ENCODE measurements at regions not wholly inside any gene's neighbourhood (a gene's known extent, or its start where the extent isn't known, plus 50 kb on each side); places are given as distances from the start of the nearest gene placed in this dataset.
"Not testable (repeated sequence)": the region's sequence is repeated elsewhere in the genome, so short reads cannot be mapped to it uniquely, and the experiment has no call there.

DNA sequence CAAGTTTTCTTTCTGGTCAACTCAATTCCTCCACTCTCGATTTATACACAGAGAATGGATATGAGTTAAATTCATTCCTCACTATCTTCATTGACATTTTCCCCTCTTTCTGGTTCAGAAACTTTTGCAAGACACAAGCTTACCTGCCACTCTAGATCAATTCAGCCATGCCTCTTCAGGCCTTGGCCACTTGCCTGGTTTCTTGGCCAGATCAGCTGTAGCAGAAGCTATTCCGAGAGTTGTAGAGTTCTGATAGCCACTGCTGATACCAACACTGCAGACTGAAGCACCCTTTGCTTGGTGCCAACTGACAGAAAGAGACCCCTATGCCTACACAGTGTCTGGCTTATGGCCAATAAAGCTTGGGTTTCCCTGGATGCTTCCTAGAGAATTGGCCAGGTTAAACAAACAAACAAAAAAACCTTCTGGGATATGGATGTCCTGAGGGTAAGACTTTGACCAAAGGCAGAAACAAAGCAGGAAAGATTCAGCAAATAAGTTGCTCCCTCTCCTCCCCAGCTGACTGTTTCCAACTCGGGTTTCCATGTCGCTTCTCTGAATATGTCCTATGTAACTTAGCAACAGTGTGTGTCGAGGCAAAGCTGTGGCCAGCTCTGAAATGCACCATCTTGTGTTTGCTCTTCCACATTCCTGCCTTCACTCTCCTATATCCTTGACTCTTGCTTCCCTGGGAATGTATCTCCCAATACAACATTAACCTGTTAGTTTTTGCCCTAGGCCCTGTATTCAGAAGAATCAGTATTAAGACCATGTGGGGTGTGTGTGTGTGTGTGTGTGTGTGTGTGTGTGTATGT, 521.6 kb downstream of the EPHA3 start:
- no peak for ATAC-seq

DNA sequence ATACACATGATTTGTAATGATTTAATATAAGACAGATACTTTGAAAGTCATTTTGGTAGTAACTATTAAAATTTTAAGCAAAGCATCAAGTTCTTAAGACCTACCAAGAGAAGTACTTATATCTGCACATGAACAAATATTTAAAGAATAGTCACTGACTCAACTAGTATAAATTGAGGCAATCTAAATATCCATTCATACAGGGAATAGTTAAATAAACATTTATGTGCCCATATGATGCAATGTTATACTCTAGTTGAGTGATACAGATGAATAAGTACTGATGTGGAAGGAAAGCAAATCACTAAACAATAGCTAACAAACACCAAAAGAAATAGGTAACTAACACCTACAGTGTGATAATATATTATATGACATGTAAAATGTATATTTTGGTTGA, 527.7 kb downstream of the EPHA3 start:
- no peak for ATAC-seq

DNA sequence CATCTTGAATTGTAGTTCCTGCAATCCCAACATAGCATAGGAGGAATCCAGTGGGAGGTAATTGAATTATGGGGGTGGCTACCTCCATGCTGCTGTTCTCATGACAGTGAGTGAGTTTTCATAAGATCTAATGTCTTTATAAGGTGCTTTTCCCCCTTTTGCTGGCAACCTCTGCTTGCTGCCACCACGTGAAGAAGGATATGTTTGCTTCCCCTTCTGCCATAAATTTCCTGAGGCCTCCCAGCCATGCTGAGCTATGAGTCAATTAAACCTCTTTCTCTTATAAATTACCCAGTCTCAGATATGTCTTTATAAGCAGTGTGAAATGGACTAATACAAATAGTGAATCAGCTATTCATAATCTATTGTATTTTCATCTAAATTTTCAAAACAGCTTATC, 537.3 kb downstream of the EPHA3 start:
- no peak for ATAC-seq

DNA sequence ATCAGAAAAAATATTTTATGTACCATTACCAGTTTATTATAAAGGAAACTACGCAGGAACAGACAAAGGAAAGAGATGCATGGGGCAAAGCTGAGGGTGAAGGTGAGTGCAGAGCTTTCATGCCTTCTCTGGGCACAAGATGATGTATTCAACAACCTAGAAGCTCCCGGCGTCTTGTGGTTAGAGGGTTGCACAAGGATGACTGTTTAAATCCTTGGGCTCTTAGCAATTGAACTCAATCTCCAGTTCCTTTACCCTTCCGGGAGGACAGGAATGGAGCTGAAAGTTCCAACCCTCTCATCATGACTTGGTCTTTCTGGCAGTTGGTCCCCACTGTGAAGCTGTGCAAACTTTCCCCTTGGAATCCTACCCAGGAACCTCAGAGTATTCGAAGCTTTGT, 542.0 kb downstream of the EPHA3 start:
- no peak for ATAC-seq

DNA sequence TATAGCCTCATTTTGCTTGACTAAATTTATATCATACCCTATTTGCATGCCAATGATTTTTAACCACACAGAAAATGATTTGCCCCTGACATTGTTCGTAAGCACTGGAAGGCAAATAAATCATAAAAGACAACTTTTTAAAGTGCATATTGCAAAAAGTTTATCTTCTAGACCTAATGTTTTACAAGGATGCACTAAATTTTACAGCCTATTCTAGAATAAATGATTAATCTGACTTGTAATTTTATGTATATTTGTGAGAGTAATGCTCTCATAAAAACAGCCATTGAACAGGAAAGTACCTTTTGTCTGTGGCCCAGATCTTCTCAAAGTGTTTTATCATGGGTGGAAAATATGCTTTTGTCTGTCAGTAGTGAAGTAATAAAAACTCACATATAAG, 546.6 kb downstream of the EPHA3 start:
- ATAC-seq = no peak

DNA sequence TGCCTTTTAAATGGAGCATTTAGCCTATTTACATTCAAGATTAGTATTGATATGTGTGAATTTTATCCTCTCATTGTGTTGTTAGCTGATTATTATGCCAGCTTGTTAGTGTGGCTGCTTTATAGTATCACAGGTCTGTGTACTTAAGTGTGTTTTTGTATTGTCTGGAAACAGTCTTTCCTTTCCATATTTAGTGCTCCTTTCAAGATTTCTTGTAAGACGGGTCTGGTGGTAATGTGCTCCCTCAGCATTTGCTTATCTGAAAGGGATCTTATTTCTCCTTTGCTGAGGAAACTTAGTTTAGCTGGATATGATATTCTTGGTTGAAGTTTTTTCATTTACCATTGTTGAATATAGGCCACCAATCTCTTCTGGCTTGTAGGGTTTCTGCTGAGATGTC, 549.0 kb downstream of the EPHA3 start:
- no peak for ATAC-seq

DNA sequence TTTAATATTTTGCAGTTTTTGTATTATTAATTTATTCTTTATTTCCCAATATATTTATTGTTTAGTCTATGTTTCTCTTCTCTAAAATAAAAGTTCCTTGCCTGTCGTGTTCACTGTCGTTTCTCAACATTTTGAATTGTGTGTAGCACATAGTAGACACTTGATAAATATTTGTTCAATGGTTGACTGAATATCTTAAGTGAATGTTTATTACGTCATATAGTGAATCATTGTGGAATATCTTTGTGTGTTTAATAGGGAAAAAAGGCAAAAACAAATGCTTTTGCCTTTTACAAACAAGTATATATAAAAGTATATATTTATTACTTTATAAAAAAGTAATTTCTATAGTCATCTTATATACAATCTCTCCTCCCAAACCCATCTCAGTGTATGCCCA, 572.3 kb downstream of the EPHA3 start:
- ATAC-seq = no peak

DNA sequence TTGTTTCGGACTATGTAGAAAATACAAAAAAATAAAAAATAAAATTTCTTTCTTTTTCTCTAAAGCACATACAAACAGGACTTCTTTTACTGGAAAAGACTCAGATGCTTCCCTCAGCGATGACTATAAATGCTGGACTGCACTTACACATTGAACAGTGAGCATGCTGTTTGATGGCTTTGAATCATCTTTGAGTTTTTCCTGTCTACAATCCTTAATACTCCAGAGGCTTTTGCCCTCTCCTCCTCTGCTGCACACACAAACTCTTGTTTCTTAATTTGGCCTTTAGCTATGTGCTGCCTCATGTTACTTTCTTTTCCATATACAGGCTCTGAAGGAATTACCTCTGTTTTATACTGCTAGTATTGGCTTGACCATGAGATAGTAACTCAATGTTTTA, 575.1 kb downstream of the EPHA3 start:
- ATAC-seq = no peak

DNA sequence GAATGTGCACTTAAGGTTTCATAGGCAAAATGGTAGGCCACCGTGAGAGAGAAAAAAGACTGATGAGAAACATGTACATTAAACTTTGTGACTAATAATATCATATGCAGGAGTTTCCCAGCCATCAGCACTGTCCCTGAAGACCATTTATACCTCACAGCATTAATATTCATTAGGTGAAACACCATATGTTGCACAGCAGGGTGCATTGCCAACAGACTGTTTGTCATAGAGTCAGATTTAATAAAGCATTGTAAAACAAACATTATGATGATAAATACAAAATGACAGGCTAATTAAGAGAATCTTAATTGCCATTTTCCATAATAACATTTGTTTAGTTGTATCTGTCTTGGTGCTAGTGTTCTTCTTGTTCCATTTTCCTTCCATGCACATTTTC, 578.3 kb downstream of the EPHA3 start:
- ATAC-seq = no peak

DNA sequence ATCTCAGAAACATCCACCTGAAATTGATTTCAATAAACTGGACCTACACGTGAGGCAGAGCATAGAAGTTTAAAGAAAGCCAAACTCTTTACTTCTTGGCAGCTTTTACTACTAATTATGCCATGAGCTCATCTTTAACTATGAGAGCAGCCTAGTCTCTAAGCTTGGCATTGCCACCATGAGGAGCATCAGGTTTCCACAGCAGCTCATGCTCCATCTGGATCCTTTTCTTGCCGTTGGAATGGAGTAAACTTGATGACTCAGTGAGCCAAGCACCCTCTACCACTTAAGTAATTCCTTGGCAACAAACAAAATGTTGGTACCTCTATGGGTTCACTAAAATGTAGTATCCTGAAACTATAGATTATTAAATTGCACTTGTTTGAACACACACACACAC, 583.2 kb downstream of the EPHA3 start:
- no peak for ATAC-seq

DNA sequence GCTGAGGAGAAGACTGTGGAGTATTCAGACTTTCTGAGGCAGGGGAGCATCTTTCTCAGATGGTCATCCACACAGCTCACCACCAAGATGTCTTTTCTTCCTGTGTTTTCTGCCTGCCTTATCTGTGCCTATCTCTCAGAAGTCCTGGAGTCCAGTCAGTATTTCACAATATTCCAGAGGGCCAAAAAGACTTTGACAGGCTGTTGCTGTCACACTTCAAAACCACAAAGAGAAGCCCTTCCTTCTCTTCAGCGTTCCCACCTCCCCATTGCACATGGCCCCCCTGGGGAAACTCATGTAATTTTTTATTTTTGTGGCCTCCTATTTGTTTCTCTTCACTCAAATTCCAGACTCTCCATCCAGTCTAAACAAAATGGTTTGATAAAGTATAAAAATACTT, 585.2 kb downstream of the EPHA3 start:
- ATAC-seq = no peak

DNA sequence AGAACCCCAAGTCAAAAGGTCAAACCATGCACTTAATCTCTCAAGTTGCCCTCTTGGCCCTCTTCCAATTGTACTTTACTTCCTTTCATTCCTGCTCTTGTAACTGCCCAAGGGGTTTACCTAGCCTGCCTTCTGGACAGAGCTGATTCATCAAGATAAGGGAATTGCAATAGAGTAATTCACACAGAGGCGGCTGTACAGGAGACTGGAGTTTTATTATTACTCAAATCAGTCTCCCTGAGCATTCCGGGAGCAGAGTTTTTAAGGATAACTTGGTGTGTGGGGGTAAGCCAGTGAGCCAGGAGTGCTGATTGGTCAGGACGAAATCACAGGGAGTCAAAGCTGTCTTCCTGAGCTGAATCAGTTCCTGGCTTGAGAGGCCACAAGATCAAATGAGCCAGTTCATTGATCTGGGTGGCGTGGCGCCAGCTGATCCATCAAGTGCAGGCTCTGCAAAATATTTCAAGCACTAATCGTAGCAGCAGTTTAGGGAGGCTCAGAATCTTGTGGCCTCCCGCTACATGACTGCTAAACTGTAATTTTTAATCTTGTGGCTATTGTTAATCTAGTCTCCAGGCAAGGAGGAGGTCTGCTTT, 590.0 kb downstream of the EPHA3 start:
- no peak for ATAC-seq

DNA sequence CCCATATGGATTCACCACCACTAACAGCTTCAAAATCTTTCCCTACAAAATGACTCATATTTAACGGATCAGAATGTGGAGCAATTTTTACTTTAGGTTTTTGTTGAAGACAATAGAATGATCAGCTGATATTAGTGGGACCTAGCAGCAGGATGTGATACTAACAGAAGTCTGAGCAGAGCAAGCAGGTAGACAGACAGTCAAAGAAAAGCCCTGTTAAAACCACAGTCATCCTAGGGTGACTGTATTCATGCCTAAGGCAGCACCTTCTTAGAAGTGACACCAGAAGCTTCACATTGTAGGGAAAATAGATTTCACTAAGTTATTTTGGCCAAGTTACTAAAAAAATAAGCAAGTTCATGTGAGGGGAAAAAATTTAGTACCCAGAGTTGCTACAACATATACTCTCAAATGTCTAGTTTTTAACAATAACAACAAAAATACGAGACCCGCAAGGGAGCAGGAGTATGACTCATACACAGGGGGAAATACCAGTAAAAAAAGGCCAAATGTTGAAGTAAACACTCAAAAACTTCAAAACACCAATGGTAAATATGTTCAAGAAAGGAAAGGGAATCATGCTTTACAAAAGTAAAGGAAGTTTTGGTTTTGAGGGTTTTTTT, 590.9 kb downstream of the EPHA3 start:
- ATAC-seq = no peak

DNA sequence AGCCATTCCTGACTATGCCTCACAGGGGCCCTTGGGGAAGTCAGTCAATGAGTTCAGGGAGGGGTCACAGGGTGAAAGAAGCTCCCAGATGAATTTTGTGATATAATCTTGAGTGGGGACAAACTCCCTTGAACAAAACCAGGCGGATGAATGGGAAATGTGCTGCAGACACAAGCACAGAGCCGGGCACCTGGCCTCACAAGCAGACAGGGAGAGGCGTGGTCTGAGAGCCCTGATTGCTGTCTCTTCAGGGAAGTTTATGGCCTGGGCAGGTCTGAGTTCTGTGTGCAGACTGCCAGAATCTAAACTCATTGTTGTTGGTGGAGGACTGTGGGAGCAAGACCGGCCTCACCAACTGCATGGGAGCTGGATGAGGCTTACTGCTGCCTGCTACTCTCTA, 591.8 kb downstream of the EPHA3 start:
- no peak for ATAC-seq

DNA sequence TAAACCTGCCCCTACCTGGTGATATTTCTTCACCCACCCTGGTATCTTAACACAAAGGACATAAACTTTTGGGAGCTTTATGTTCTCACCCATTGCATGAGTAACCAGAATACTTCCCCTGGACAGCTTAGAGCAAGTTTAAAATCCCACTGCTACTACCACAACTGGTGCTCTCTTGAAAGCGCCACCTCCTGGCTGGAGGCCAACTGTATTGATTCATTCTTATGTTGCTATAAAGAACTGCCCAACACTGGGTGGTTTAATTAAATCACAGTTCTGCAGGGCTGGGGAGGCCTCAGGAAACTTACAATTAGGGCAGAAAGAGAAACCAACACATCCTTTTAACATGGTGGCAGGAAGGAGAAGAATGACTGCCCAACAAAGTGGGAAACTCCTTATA, 592.4 kb downstream of the EPHA3 start:
- no peak for ATAC-seq

DNA sequence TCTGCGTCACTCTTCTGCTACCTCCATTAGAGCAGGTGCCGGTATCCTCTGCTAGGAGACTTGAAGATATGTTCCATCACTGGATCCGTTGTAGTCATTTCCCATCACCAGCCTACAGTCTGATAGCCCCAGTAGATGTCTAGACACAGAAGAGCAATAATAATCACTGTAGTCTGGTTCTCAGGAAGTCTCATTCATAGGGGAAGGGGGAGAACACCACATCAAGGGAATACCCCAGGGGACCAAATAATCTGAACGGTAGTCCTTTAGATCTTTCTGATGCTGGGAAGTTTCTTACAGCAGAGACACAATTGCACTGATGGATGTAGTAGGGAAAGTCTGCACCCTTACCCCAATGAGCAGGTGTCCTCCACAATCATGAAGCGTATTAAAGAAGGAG, 595.0 kb downstream of the EPHA3 start:
- ATAC-seq = no peak

DNA sequence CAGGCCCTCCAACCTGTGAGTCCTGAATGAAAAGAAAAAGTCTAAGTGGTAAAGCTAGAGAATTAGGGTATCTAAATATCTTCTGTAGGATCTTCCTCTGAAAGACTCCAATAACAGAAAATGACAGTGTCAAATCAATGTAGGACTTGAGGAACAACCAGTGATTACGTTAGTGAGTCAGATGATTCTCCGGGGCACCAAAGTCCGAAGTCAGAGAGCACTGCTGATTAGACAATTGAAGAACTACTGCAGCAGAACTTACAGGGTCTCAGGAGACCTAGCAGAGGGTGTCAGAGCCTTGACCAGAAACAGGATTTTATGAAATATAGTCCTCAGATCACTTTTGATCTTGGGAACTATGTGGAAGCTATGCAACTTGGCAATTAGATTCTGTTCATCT, 605.8 kb downstream of the EPHA3 start:
- no peak for ATAC-seq

DNA sequence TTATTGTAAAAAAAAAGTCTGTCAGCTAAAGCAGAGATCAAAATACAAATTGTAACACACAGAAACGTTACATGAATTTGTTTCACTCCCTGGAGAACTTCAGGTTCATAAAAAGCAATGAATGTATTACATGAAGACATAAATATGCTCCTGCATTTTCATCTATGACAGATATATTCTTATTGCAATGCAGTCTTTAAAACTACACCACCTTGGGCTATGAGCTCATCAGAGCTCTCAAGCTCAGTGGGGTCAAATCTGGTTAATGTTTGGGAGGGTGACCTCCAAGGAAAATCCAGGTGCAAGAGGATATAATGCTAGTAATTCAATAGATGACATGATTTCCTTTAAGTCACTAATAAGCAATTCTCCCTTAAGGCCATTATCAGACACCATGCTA, 606.8 kb downstream of the EPHA3 start:
- ATAC-seq = no peak

DNA sequence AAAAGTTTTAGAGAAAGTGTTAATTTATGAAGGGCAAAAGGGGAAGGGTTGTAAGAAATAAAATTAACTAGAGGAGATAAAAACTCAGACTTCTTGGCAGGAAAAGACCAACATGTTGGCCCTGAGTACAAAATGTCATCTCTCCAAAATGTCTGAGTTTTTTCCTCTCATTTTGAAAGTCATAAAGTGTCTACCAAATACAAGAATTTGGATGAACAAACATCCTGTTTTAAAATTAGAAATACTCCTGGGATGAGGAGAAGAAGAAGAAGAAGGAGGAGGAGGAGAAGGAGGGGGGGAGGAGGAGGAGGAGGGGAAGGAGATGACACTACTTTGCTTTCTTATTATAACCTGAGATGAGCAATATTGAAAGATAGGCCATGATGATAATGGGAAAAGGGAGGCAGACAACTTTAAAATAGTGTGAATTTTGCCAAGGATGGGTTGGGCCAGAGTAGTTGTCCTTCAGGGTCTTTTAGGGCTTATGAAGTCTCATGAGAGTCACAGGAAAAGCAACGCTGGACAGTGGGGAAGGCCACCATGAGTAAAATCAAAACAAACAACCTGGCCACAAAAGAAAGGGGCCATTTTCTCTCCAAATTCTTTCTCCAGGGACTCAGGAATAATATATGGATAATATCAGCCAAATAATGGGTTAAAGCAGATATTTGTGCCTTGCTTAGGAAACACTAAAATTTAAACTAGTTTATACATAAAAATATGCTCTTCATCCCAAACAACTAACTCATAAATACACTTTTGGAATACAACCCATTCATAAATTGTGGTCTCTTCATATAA, 632.9 kb downstream of the EPHA3 start:
- no peak for ATAC-seq

DNA sequence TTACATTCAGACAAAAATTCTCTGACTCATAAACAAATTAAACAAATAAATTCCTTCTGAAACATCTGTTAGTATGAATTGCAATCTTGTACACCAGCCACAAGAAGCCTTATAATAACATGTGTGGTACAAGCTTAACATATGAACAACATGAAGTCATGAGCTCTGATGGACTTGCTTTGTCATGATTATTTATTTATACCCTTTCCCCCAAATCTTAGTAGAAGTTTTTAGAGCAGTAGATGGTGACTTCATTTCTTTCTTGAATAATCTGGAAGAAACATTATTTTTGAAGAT, 633.4 kb downstream of the EPHA3 start:
- ATAC-seq = no peak

DNA sequence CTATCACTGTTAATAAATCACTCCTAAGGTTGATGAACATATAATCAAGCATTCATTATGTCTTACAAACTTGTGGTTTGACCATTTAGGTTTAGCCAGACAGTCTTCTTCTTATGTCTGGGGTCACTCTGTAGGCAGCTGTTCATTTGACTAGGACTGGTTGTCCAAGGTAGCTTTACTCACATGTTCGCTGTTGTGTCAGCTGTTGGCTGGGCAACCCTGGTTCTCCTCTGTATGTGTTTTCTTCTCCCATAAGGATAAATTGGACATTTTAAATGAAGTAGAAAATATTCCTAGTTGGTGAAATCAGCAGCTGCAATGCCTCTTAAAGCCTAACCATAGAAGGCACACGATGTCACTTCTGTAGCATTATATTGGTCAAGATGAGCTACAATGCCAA, 635.1 kb downstream of the EPHA3 start:
- ATAC-seq = no peak

DNA sequence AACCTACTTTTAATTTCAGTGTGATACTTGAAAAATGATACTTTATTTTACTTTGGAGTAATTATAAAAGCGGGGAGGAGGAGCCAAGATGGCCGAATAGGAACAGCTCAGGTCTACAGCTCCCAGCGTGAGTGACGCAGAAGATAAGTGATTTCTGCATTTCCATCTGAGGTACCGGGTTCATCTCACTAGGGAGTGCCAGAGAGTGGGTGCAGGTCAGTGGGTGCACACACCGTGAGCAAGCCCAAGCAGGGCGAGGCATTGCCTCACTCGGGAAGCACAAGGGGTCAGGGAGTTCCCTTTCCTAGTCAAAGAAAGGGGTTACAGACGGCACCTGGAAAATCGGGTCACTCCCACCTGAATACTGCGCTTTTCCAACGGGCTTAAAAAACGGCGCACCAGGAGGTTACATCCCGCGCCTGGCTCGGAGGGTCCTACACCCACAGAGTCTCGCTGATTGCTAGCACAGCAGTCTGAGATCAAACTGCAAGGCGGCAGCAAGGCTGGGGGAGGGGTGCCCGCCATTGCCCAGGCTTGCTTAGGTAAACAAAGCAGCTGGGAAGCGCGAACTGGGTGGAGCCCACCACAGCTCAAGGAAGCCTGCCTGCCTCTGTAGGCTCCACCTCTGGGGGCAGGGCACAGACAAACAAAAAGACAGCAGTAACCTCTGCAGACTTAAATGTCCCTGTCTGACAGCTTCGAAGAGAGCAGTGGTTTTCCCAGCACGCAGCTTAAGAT, 640.3 kb downstream of the EPHA3 start:
- ATAC-seq = not testable (repeated sequence)

DNA sequence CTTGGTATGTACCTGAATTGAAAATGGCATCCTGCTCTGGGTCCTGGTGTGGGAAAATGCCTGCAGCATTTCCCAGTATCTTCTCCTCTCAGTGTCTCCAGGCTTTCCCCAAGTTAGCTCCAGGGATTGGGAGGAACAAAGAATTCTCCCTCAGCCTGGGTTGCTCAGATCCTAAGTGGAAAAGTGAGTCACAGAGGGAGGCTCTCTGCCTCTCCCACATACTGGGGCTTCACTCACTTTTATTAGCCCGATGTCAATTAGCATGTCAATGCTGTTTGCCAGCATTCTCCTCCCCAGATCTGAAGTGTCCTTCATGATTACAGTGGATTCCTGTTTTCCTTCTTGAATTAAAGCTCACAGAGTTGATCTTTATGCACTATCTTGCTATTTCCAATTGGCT, 655.0 kb downstream of the EPHA3 start:
- no peak for ATAC-seq
